Nephron (organoid): ENCODE measurements at regions not wholly inside any gene's neighbourhood (a gene's known extent, or its start where the extent isn't known, plus 50 kb on each side); places are given as distances from the start of the nearest gene placed in this dataset.
A peak's percentile ranks its signal among the peaks of the same experiment; 100 is the strongest.

Experiments
- H3K27ac Mint-ChIP-seq, 3 experiments: 2 replicates each; pipeline ENCODE4 v1.8.0; 2020; ENCODE audit warnings: mixed read lengths in 3 of 3, mild to moderate bottlenecking in 2 of 3, moderate library complexity in 1 of 3
- H3K27me3 Mint-ChIP-seq: 2 replicates; pipeline ENCODE4 v1.8.0; 2021; ENCODE audit warnings: low read depth, mild to moderate bottlenecking, moderate library complexity, mixed read lengths
- H3K36me3 Mint-ChIP-seq: 2 replicates; pipeline ENCODE4 v1.8.0; 2020; ENCODE audit warnings: low read depth, mixed read lengths
- H3K4me1 Mint-ChIP-seq: 2 replicates; pipeline ENCODE4 v1.8.0; 2020; ENCODE audit warnings: mixed read lengths
- H3K4me3 Mint-ChIP-seq, 3 experiments: 2 replicates each; pipeline ENCODE4 v1.8.0; 2020; ENCODE audit warnings: mild to moderate bottlenecking in 3 of 3, mixed read lengths in 3 of 3, moderate library complexity in 2 of 3
- H3K9me3 Mint-ChIP-seq: 2 replicates; pipeline ENCODE4 v1.8.0; 2020; ENCODE audit warnings: mixed read lengths
- CTCF ChIP-seq, 3 experiments: fragments of 200-600 bp; sonication (generic); IDR thresholded peaks; one replicate each; pipeline ENCODE4 v1.5.0; 2021; ENCODE audit warnings: antibody characterized with exemption in 3 of 3; ENCODE audit not compliant: unreplicated experiment in 3 of 3

- Mint-ChIP-seq H3K4me1 (peaks cover 58% of the 10 kb centered on the region), H3K36me3 (no peaks in the 10 kb centered on the region)
Measured at GRCh38 chr6:2556761-2557160, 194.0 kb downstream of the MYLK4 start.

DNA sequence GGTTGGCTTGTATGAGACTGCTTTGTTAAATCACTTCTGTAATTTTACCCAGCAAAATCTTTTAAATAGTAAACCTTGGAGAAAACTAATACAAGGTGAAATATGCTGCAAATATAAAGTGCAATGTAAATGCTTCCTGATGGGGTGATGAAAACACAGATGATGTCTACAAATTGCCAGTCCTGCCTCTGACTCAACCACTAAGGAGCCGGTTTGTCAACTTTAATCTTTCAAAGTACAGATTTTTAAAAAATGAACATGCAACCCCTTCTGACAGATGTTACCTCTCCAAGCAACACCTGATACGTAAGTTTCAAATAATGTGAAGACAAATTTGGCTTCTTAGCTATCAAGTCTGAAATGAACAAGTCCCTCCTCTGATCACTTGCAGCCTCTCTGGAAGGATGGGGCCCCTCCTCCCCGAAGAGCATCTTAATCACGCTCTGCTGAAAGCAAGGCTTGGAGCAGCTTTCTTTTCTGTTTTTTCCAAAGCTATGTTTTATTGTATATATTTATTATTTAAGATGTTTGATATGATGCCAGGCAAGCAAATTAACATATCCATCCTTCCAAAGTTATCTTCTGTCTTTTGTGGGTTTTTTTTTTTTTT is 196.0 kb downstream of the MYLK4 start:
- Mint-ChIP-seq H3K4me1 (peaks cover 41% of the 10 kb centered on the region), H3K27ac (peak overlapping the region in 1 of 3 experiments; percentile 52), H3K4me3 (no peak overlapping the region), H3K27me3 (peaks cover 17% of the 10 kb centered on the region), H3K36me3 (no peaks in the 10 kb centered on the region), H3K9me3 (no peaks in the 10 kb centered on the region)
- TF ChIP-seq CTCF (IDR thresholded peaks at IDR 0.05; ENCODE audit: unreplicated experiment in 3 of 3), result no peak

More at GRCh38 chr6:2556761-2557160, 194.0 kb downstream of the MYLK4 start:
- Mint-ChIP-seq H3K27me3 (peaks cover 17% of the 10 kb centered on the region), H3K4me3 (no peak overlapping the region), H3K27ac (peak overlapping the region in 2 of 3 experiments; percentile 48 to 58), H3K9me3 (no peaks in the 10 kb centered on the region)
- no peak for TF ChIP-seq CTCF (IDR thresholded peaks at IDR 0.05; ENCODE audit: unreplicated experiment in 3 of 3)

- peaks cover 4% of the 10 kb centered on the region for H3K36me3 Mint-ChIP-seq
- H3K4me1 Mint-ChIP-seq, result peaks cover 21% of the 10 kb centered on the region
- H3K9me3 Mint-ChIP-seq, result peaks cover 4% of the 10 kb centered on the region
- no peak for TF ChIP-seq CTCF (IDR thresholded peaks at IDR 0.05; ENCODE audit: unreplicated experiment in 3 of 3)
- peak overlapping the region in 2 of 3 experiments; percentile 8 to 66 for H3K27ac Mint-ChIP-seq
- H3K4me3 Mint-ChIP-seq, result no peak overlapping the region
- H3K27me3 Mint-ChIP-seq, result peaks cover 10% of the 10 kb centered on the region
Measured at GRCh38 chr6:2552526-2553154, 198.1 kb downstream of the MYLK4 start.

DNA sequence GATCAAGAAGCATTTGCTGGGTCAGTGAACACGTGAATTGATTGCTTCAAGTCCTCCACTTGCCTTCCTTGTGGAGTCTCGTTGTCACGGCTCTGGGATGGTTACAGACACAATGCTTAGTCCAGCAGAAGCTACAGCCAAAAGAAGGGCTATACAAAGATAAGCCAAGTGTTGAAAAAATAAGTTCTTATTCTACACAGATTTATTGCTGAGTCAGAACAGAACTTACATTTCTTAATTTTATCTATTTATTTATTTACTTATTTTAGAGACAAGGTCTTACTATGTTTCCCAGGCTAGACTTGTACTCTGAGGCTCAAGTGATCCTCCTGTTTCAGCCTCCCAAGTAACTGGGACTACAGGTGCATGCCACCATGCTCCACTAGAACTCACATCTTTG is 199.0 kb downstream of the MYLK4 start:
- H3K4me3 Mint-ChIP-seq, result no peak overlapping the region
- peaks cover 4% of the 10 kb centered on the region for H3K36me3 Mint-ChIP-seq
- no peak overlapping the region for H3K27ac Mint-ChIP-seq
- TF ChIP-seq CTCF (IDR thresholded peaks at IDR 0.05; ENCODE audit: unreplicated experiment in 3 of 3), result no peak
- peaks cover 7% of the 10 kb centered on the region for H3K9me3 Mint-ChIP-seq
- peaks cover 10% of the 10 kb centered on the region for H3K27me3 Mint-ChIP-seq
- H3K4me1 Mint-ChIP-seq, result peaks cover 25% of the 10 kb centered on the region

GRCh38 chr6:2550247-2550646 is 200.5 kb downstream of the MYLK4 start:
- Mint-ChIP-seq H3K36me3 (peaks cover 4% of the 10 kb centered on the region), H3K4me1 (peaks cover 19% of the 10 kb centered on the region), H3K27ac (no peak overlapping the region), H3K27me3 (peaks cover under 1% of the 10 kb centered on the region), H3K4me3 (no peak overlapping the region), H3K9me3 (peaks cover 7% of the 10 kb centered on the region)
- no peak for TF ChIP-seq CTCF (IDR thresholded peaks at IDR 0.05; ENCODE audit: unreplicated experiment in 3 of 3)

GRCh38 chr6:2549834-2550233 is 200.9 kb downstream of the MYLK4 start:
- Mint-ChIP-seq H3K36me3 (peaks cover 4% of the 10 kb centered on the region), H3K9me3 (peaks cover 7% of the 10 kb centered on the region), H3K4me1 (peaks cover 18% of the 10 kb centered on the region), H3K27ac (no peak overlapping the region), H3K4me3 (no peak overlapping the region), H3K27me3 (no peaks in the 10 kb centered on the region)
- TF ChIP-seq CTCF (IDR thresholded peaks at IDR 0.05; ENCODE audit: unreplicated experiment in 3 of 3), result no peak
